GM23338 (cell line): ENCODE measurements at regions not wholly inside any gene's neighbourhood (a gene's known extent, or its start where the extent isn't known, plus 50 kb on each side); places are given as distances from the start of the nearest gene placed in this dataset.

ENCODE experiments used
- ATAC-seq: fragments of 200-7000 bp; cut with Tn5 transposase; 3 replicates; pipeline ENCODE4 v1.9.1; 2020
- DNase-seq: peaks from one replicate; pipeline ENCODE4 v3.0.0-alpha.2; 2015; ENCODE audit warnings: low spot score
- H2AFZ ChIP-seq: fragments of 200-600 bp; sonication (generic); 2 replicates; pipeline ENCODE4 v1.8.0; 2016; ENCODE audit warnings: antibody characterized with exemption, mild to moderate bottlenecking, moderate library complexity
- H3F3A ChIP-seq: fragments of 200-600 bp; sonication (generic); replicated peaks from 2 replicates; pipeline ENCODE4 v1.8.0; 2017; ENCODE audit warnings: antibody characterized with exemption, mixed run types, low read depth
- H3K27ac ChIP-seq: fragments of 200-600 bp; sonication (generic); 2 replicates; pipeline ENCODE4 v1.6.1; 2016; ENCODE audit warnings: low read depth
- H3K27me3 ChIP-seq: fragments of 200-600 bp; sonication (generic); 2 replicates; pipeline ENCODE4 v1.8.0; 2016; ENCODE audit warnings: mild to moderate bottlenecking, mixed run types, moderate library complexity; ENCODE audit not compliant: insufficient read depth
- H3K36me3 ChIP-seq: fragments of 200-600 bp; sonication (generic); 2 replicates; pipeline ENCODE4 v1.8.0; 2016; ENCODE audit warnings: mild to moderate bottlenecking; ENCODE audit not compliant: insufficient read depth
- H3K4me1 ChIP-seq: fragments of 200-600 bp; sonication (generic); 2 replicates; pipeline ENCODE4 v1.8.0; 2016; ENCODE audit warnings: mild to moderate bottlenecking, moderate library complexity; ENCODE audit not compliant: insufficient read depth
- H3K4me2 ChIP-seq: fragments of 200-600 bp; sonication (generic); 2 replicates; pipeline ENCODE4 v1.7.1; 2017; ENCODE audit warnings: mixed run types
- H3K4me3 ChIP-seq: fragments of 200-600 bp; sonication (generic); 2 replicates; pipeline ENCODE4 v1.6.1; 2016; ENCODE audit warnings: mixed run types
- H3K79me2 ChIP-seq: fragments of 200-600 bp; sonication (generic); replicated peaks from 2 replicates; pipeline ENCODE4 v1.8.0; 2017; ENCODE audit warnings: mild to moderate bottlenecking; ENCODE audit not compliant: insufficient read depth
- H3K9me2 ChIP-seq: fragments of 200-600 bp; sonication (generic); 2 replicates; pipeline ENCODE4 v1.8.0; 2017; ENCODE audit not compliant: insufficient read depth
- H4K20me1 ChIP-seq: fragments of 200-600 bp; sonication (generic); replicated peaks from 2 replicates; pipeline ENCODE4 v1.8.0; 2017; ENCODE audit warnings: mild to moderate bottlenecking; ENCODE audit not compliant: insufficient read depth
- H3K27ac Mint-ChIP-seq: 2 replicates; pipeline ENCODE4 v1.8.0; 2020; ENCODE audit warnings: inconsistent platforms, mild to moderate bottlenecking, moderate library complexity, mixed read lengths
- H3K27me3 Mint-ChIP-seq: 3 replicates; pipeline ENCODE4 v1.8.0; 2022; ENCODE audit warnings: low read depth, mild to moderate bottlenecking, moderate library complexity, mixed read lengths, inconsistent platforms; ENCODE audit not compliant: insufficient read depth, poor library complexity
- H3K36me3 Mint-ChIP-seq: 3 replicates; pipeline ENCODE4 v1.8.0; 2021; ENCODE audit warnings: low read depth, mild to moderate bottlenecking, inconsistent platforms, moderate library complexity, mixed read lengths
- H3K4me1 Mint-ChIP-seq: 3 replicates; pipeline ENCODE4 v1.8.0; 2020; ENCODE audit warnings: mild to moderate bottlenecking, inconsistent platforms, mixed read lengths
- H3K4me3 Mint-ChIP-seq: 3 replicates; pipeline ENCODE4 v1.8.0; 2021; ENCODE audit warnings: moderate library complexity, mild to moderate bottlenecking, inconsistent platforms, mixed read lengths
- H3K9me3 Mint-ChIP-seq: 3 replicates; pipeline ENCODE4 v1.8.0; 2020; ENCODE audit warnings: moderate library complexity, mild to moderate bottlenecking, inconsistent platforms, mixed read lengths
- ETS1 ChIP-seq: IDR thresholded peaks from 2 replicates; pipeline ENCODE4 v1.6.1; 2016; ENCODE audit warnings: antibody characterized with exemption
- EZH2 ChIP-seq: fragments of 200-600 bp; sonication (generic); IDR thresholded peaks from one replicate; pipeline ENCODE4 v1.8.0; 2017; ENCODE audit warnings: antibody characterized with exemption, mild to moderate bottlenecking, low read depth; ENCODE audit not compliant: unreplicated experiment
- EZH2phosphoT487 ChIP-seq: fragments of 200-600 bp; sonication (generic); IDR thresholded peaks from one replicate; pipeline ENCODE4 v1.8.1; 2018; ENCODE audit warnings: antibody characterized with exemption; ENCODE audit not compliant: unreplicated experiment
- POLR2AphosphoS5 ChIP-seq: IDR thresholded peaks from 2 replicates; pipeline ENCODE4 v1.6.1; 2016; ENCODE audit warnings: antibody characterized with exemption, low read depth
- REST ChIP-seq: IDR thresholded peaks from one replicate; pipeline ENCODE4 v1.6.1; 2018; ENCODE audit warnings: antibody characterized with exemption; ENCODE audit not compliant: unreplicated experiment
- ZNF114 ChIP-seq: fragments of 250-450 bp; sonication (Bioruptor Pico); IDR thresholded peaks from 2 replicates; pipeline ENCODE4 v1.5.0; 2020; ENCODE audit warnings: mild to moderate bottlenecking, moderate library complexity
- TF ChIP-seq, protein P1 (sequence below): fragments of 250-450 bp; sonication (Bioruptor Pico); IDR thresholded peaks from 2 replicates; pipeline ENCODE4 v1.5.0; 2020; ENCODE audit warnings: mild to moderate bottlenecking, moderate library complexity

DNA sequence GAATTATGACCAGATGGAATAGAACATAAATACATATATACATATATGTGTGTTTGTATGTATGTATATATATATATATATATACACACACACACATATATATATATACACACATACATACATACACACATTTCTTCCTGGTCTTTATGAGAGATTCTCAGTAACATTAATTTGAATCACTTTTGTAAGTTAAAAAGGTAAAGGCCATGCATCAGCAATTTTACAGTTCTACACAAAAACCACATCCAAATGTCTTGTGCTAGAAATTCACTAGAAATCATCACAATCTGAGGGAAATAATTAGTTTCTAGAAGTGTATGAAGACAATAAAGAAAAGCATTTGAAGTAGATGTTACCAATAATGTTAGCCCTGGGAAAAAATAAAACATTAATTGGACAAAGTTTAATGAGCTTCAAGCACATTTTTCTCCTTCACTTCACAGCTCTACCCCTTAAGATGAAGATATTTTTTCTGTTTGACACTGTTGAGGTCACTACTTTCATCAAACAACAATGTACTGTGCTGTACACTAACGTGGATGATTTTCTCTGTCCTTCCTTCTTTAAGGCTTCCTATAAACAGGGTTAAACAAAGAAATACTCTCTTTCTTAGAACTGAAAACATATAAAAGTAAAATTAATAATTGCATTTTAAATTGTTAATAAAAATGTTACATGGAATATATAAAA is 189.2 kb upstream of the NR4A3 start:
- Histone ChIP-seq H3K9me2 (no peaks in the 10 kb centered on the region), H3K79me2 (no peaks in the 10 kb centered on the region), H2AFZ (no peak overlapping the region), H3K36me3 (no peaks in the 10 kb centered on the region), H3K27ac (no peak overlapping the region), H3K4me2 (no peak overlapping the region), H3K4me3 (no peak overlapping the region), H3K4me1 (no peaks in the 10 kb centered on the region; the same call in 1 of the 2 replicates), H4K20me1 (no peaks in the 10 kb centered on the region), H3K27me3 (no peaks in the 10 kb centered on the region), H3F3A (no peaks in the 10 kb centered on the region)
- Mint-ChIP-seq H3K36me3 (no peaks in the 10 kb centered on the region), H3K4me1 (peaks cover 9% of the 10 kb centered on the region; the same call in 2 of the 3 replicates), H3K9me3 (no peaks in the 10 kb centered on the region), H3K4me3 (no peak overlapping the region), H3K27me3 (no peaks in the 10 kb centered on the region), H3K27ac (no peak overlapping the region)
- TF ChIP-seq ETS1 (no peak), ZNF114 (CRISPR knock-in tag) (no peak), POLR2AphosphoS5 (no peak), EZH2phosphoT487 (no peak), EZH2 (no peak), REST (no peak)
- TF ChIP-seq, protein P1, sequence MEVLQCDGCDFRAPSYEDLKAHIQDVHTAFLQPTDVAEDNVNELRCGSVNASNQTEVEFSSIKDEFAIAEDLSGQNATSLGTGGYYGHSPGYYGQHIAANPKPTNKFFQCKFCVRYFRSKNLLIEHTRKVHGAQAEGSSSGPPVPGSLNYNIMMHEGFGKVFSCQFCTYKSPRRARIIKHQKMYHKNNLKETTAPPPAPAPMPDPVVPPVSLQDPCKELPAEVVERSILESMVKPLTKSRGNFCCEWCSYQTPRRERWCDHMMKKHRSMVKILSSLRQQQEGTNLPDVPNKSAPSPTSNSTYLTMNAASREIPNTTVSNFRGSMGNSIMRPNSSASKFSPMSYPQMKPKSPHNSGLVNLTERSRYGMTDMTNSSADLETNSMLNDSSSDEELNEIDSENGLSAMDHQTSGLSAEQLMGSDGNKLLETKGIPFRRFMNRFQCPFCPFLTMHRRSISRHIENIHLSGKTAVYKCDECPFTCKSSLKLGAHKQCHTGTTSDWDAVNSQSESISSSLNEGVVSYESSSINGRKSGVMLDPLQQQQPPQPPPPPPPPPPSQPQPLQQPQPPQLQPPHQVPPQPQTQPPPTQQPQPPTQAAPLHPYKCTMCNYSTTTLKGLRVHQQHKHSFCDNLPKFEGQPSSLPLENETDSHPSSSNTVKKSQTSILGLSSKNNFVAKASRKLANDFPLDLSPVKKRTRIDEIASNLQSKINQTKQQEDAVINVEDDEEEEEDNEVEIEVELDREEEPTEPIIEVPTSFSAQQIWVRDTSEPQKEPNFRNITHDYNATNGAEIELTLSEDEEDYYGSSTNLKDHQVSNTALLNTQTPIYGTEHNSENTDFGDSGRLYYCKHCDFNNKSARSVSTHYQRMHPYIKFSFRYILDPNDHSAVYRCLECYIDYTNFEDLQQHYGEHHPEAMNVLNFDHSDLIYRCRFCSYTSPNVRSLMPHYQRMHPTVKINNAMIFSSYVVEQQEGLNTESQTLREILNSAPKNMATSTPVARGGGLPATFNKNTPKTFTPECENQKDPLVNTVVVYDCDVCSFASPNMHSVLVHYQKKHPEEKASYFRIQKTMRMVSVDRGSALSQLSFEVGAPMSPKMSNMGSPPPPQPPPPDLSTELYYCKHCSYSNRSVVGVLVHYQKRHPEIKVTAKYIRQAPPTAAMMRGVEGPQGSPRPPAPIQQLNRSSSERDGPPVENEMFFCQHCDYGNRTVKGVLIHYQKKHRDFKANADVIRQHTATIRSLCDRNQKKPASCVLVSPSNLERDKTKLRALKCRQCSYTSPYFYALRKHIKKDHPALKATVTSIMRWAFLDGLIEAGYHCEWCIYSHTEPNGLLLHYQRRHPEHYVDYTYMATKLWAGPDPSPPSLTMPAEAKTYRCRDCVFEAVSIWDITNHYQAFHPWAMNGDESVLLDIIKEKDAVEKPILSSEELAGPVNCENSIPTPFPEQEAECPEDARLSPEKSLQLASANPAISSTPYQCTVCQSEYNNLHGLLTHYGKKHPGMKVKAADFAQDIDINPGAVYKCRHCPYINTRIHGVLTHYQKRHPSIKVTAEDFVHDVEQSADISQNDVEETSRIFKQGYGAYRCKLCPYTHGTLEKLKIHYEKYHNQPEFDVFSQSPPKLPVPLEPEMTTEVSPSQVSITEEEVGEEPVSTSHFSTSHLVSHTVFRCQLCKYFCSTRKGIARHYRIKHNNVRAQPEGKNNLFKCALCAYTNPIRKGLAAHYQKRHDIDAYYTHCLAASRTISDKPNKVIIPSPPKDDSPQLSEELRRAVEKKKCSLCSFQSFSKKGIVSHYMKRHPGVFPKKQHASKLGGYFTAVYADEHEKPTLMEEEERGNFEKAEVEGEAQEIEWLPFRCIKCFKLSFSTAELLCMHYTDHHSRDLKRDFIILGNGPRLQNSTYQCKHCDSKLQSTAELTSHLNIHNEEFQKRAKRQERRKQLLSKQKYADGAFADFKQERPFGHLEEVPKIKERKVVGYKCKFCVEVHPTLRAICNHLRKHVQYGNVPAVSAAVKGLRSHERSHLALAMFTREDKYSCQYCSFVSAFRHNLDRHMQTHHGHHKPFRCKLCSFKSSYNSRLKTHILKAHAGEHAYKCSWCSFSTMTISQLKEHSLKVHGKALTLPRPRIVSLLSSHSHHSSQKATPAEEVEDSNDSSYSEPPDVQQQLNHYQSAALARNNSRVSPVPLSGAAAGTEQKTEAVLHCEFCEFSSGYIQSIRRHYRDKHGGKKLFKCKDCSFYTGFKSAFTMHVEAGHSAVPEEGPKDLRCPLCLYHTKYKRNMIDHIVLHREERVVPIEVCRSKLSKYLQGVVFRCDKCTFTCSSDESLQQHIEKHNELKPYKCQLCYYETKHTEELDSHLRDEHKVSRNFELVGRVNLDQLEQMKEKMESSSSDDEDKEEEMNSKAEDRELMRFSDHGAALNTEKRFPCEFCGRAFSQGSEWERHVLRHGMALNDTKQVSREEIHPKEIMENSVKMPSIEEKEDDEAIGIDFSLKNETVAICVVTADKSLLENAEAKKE (CRISPR knock-in tag), result no peak
- no peak for ATAC-seq
- no peak for DNase-seq
